Muscle layer of duodenum (tissue), 2 donors: ENCODE measurements at regions not wholly inside any gene's neighbourhood (a gene's known extent, or its start where the extent isn't known, plus 50 kb on each side); places are given as distances from the start of the nearest gene placed in this dataset.

Experiments used
- H3K27ac ChIP-seq: one replicate; pipeline ENCODE4 v1.7.0; 2013; ENCODE audit warnings: mild to moderate bottlenecking, low read length
- H3K27me3 ChIP-seq: one replicate; pipeline ENCODE4 v1.7.0; 2013; ENCODE audit warnings: low read depth, mild to moderate bottlenecking, control low read depth, low read length
- H3K36me3 ChIP-seq, 2 donors: one replicate each; pipeline ENCODE4 v1.7.0; 2013; ENCODE audit warnings: low read length in 2 of 2, control low read depth in 1 of 2, mild to moderate bottlenecking in 1 of 2; ENCODE audit not compliant: insufficient read depth in 2 of 2, control insufficient read depth in 1 of 2
- H3K4me1 ChIP-seq, 2 donors: one replicate each; pipeline ENCODE4 v1.7.0; 2013; ENCODE audit warnings: low read length in 2 of 2, mild to moderate bottlenecking in 2 of 2, control low read depth in 1 of 2, moderate library complexity in 1 of 2; ENCODE audit not compliant: insufficient read depth in 2 of 2, control insufficient read depth in 1 of 2
- H3K4me3 ChIP-seq, 2 donors: one replicate each; pipeline ENCODE4 v1.7.0; 2013; ENCODE audit warnings: low read length in 2 of 2, low read depth in 1 of 2, mild to moderate bottlenecking in 1 of 2
- H3K9me3 ChIP-seq, 2 donors: one replicate each; pipeline ENCODE4 v1.7.0; 2013; ENCODE audit warnings: low read length in 2 of 2, control low read depth in 1 of 2, mild to moderate bottlenecking in 1 of 2; ENCODE audit not compliant: control insufficient read depth in 1 of 2
- donor health status: healthy.

GRCh38 chr11:129680907-129681306 is 134.7 kb upstream of the TMEM45B start:
- no peaks in the 10 kb centered on the region for H3K9me3 ChIP-seq
- H3K4me3 ChIP-seq: no peak overlapping the region
- H3K36me3 ChIP-seq: no peaks in the 10 kb centered on the region
- H3K27ac ChIP-seq: no peak overlapping the region
- H3K27me3 ChIP-seq: no peaks in the 10 kb centered on the region
- no peaks in the 10 kb centered on the region for H3K4me1 ChIP-seq

DNA sequence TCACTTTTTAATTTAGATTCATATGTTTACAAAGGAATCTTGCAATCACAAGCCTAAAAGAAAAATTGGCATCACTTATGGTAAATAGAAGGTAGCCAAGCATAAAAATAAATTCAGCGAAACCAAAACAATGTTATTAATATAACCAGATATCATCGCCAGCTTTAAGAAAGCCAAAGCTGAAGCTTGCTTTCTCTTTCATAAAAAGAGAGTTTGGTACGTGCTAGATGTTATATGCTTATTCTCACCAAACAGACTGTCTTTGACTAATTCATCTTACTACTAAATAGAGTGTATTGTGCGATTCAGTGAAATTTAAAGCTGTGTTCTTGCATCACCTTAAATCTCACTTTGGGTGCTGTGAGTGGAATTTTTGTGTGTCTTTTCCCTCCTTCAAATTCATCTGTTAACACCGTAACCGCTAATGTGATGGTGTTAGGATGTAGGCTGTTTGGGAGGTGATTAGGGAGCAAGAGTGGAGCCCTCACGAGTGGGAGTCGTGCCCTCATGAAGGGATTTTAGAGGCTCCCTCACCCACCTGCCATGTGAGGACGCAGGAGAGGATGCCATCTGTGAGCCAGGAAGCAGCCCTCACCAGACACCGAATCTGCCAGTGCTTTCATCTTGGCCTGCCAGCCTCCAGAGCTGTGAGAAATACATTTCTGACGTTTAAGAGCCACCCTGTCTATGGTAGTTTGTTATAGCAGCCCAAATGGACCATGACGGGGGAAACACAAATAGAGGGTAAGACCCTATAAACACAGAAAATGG is 134.1 kb upstream of the TMEM45B start:
- Histone ChIP-seq H3K27me3 (no peaks in the 10 kb centered on the region), H3K36me3 (no peaks in the 10 kb centered on the region), H3K4me3 (no peak overlapping the region), H3K27ac (no peak overlapping the region), H3K9me3 (no peaks in the 10 kb centered on the region), H3K4me1 (no peaks in the 10 kb centered on the region)

GRCh38 chr11:129686269-129686668 is 129.4 kb upstream of the TMEM45B start:
- Histone ChIP-seq H3K4me3 (no peak overlapping the region), H3K4me1 (no peaks in the 10 kb centered on the region), H3K27ac (no peak overlapping the region), H3K27me3 (no peaks in the 10 kb centered on the region), H3K36me3 (no peaks in the 10 kb centered on the region), H3K9me3 (no peaks in the 10 kb centered on the region)

DNA sequence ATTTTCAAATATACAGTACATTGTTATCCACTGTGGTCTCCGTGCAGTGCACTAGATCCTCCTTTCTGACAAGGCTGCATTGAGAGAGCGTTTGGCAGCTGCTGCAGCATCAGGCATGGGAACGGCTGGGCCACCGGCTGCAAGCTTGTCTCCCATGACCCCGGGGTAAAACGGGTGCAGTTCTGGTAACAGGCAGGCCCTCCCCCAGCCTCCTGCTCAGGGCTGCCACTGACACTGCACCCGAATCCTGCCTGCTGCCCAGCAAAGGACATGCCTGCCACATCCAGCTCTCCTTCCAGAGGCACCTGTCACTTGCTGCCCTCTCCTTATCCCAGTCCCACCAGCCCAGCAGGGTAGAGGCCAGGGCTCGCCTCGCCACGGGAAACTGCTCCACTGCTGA is 124.5 kb upstream of the TMEM45B start:
- Histone ChIP-seq H3K4me3 (no peak overlapping the region), H3K4me1 (peaks cover 0 to 3% of the 10 kb centered on the region in 2 donors), H3K27me3 (no peaks in the 10 kb centered on the region)

DNA sequence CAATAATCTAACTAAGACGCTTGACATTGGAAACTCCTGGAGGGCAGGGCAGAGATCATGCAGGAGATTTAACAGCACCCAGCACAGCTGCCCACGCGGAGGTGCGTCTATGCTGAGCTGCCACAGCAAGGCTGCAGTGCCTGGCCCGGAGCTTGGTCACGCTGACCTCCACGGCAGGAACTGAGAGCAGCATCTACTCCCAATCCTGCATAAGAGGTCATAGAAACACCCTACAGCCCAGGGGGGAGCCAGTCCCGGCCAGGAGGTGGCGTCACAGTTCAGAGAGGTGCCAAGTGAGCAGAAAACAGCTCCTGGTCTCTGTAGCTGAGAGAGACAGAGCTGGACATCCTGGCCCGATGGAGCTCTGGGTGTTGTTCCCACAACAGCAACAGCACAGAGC is 121.1 kb upstream of the TMEM45B start:
- Histone ChIP-seq H3K4me1 (peaks cover 0 to 3% of the 10 kb centered on the region in 2 donors), H3K27me3 (no peaks in the 10 kb centered on the region), H3K4me3 (no peak overlapping the region), H3K36me3 (no peaks in the 10 kb centered on the region), H3K9me3 (no peaks in the 10 kb centered on the region), H3K27ac (no peak overlapping the region)

More for the DNA sequence above, 124.5 kb upstream of the TMEM45B start:
- H3K36me3 ChIP-seq: no peaks in the 10 kb centered on the region
- no peak overlapping the region for H3K27ac ChIP-seq
- H3K9me3 ChIP-seq: no peaks in the 10 kb centered on the region

DNA sequence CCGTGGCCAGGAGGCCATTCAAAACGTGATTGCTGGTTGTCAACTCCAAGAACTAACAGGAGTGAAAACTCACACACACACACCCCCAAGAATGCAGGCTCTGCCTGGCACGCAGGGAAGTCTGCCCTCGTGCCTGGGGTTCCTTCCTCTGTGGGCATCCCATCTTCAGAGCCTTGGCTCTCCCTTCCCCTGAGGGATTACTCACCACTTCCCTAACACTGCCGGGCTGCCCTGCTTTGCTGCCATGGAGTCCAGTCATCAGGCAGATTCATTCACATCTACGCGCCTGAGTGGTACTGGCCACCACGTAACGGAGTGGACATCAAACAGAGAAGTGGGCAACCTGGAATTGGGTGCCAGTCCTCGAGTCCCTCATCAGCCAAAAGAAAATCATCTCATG is 120.7 kb upstream of the TMEM45B start:
- H3K27ac ChIP-seq: no peak overlapping the region
- H3K4me1 ChIP-seq: peaks cover 0 to 3% of the 10 kb centered on the region in 2 donors
- no peaks in the 10 kb centered on the region for H3K27me3 ChIP-seq
- H3K36me3 ChIP-seq: no peaks in the 10 kb centered on the region
- H3K9me3 ChIP-seq: no peaks in the 10 kb centered on the region
- no peak overlapping the region for H3K4me3 ChIP-seq

DNA sequence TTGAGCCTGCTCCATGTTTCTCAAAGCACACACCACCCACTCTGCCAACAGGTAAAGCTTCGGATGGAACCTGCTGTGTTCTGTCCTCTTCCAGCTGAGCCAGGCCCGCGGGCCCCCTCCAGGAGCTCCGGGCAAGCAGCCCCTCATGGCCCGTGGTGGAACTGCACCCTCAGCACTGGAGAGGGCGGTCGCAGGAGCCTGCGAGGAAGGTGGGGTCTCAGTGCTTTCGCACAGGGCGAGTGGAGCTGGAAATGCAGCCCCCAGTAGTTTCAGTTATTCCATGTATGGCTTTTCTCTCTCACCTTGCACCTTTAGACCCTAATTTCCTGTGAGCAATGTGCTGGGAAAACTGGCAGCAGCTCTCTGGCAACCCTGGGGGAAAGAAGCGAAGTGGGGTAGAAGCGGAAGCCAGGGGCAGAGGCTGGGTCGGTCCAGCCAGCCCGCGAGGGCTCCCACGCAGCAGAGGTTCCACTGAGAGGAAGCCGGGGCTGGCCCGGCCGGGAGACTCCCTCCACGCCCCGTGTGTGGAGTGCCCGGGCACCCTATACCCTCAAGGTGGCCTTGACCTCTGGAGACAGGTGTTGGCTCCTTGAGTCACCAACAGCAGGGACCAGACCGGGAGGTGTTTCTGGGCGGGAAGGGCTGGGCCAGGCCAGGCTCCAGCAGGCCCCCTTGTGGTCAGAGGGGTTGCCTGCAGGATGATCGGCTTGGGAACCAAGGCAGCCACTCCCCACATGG is 119.9 kb upstream of the TMEM45B start:
- H3K27ac ChIP-seq: no peak overlapping the region
- no peaks in the 10 kb centered on the region for H3K27me3 ChIP-seq
- H3K9me3 ChIP-seq: no peaks in the 10 kb centered on the region
- H3K4me1 ChIP-seq: peaks cover 0 to 3% of the 10 kb centered on the region in 2 donors
- peak overlapping the region; percentile 26 to 53 for H3K4me3 ChIP-seq
- no peaks in the 10 kb centered on the region for H3K36me3 ChIP-seq

- H3K27me3 ChIP-seq: no peaks in the 10 kb centered on the region
- H3K9me3 ChIP-seq: no peaks in the 10 kb centered on the region
- no peaks in the 10 kb centered on the region for H3K36me3 ChIP-seq
- peaks cover 0 to 3% of the 10 kb centered on the region in 2 donors for H3K4me1 ChIP-seq
- H3K27ac ChIP-seq: no peak overlapping the region
- H3K4me3 ChIP-seq: no peak overlapping the region
These were observed 119.2 kb upstream of the TMEM45B start for GRCh38 chr11:129696309-129696989.

DNA sequence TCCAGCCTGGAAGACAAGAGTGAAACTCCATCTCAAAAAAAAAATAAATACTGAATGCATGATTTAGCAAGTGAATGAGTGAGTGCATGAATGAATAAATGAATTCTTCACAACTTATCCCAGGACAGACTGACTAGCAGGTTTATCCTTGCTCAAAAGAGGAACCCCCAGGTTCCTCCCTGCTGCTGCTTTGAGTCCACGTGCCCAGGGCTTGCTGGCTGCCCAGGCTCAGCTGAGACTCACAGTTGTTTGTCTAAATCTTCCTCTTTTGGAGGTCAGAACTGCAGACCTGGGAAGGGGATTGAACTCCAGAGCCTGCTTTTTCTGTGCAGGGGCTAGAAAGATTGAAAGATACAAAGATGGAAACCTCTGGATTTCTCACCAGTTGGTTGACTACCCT is 117.4 kb upstream of the TMEM45B start:
- Histone ChIP-seq H3K27ac (no peak overlapping the region), H3K36me3 (no peaks in the 10 kb centered on the region), H3K4me3 (no peak overlapping the region), H3K27me3 (no peaks in the 10 kb centered on the region), H3K4me1 (peaks cover 0 to 3% of the 10 kb centered on the region in 2 donors), H3K9me3 (no peaks in the 10 kb centered on the region)

GRCh38 chr11:129699711-129700304 is 115.8 kb upstream of the TMEM45B start:
- no peak overlapping the region for H3K4me3 ChIP-seq
- no peaks in the 10 kb centered on the region for H3K36me3 ChIP-seq
- no peaks in the 10 kb centered on the region for H3K9me3 ChIP-seq
- H3K4me1 ChIP-seq: peaks cover 3% of the 10 kb centered on the region in 2 donors
- no peaks in the 10 kb centered on the region for H3K27me3 ChIP-seq
- no peak overlapping the region for H3K27ac ChIP-seq

DNA sequence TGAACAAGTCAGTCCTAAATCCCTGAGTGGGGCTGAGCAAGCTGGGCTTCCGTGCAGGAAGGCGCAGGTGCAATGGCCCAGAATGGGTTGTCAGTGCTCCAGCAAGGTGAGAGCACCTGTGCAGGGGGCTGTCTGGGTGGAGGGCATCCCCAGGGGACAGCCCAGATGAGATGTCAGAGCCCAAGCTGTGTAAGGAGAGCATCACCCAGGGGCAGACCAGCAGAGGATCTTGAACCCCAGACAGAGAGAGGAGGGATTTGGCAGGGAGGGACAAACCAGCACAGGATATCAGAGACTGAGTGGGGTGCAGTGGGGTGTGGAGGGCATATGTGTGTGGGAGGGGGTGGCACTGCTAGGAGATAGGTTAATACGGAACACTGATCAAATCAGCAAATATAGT is 114.9 kb upstream of the TMEM45B start:
- Histone ChIP-seq H3K4me1 (peaks cover 3% of the 10 kb centered on the region in 2 donors), H3K4me3 (no peak overlapping the region), H3K27me3 (no peaks in the 10 kb centered on the region), H3K9me3 (no peaks in the 10 kb centered on the region), H3K36me3 (no peaks in the 10 kb centered on the region), H3K27ac (no peak overlapping the region)
